GM23338 (cell line): ENCODE measurements at regions not wholly inside any gene's neighbourhood (a gene's known extent, or its start where the extent isn't known, plus 50 kb on each side); places are given as distances from the start of the nearest gene placed in this dataset.

Experiments
- ATAC-seq: fragments of 200-7000 bp; cut with Tn5 transposase; 3 replicates; pipeline ENCODE4 v1.9.1; 2020
- DNase-seq: peaks from one replicate; pipeline ENCODE4 v3.0.0-alpha.2; 2015; ENCODE audit warnings: low spot score
- H2AFZ ChIP-seq: fragments of 200-600 bp; sonication (generic); 2 replicates; pipeline ENCODE4 v1.8.0; 2016; ENCODE audit warnings: antibody characterized with exemption, mild to moderate bottlenecking, moderate library complexity
- H3F3A ChIP-seq: fragments of 200-600 bp; sonication (generic); replicated peaks from 2 replicates; pipeline ENCODE4 v1.8.0; 2017; ENCODE audit warnings: antibody characterized with exemption, mixed run types, low read depth
- H3K27ac ChIP-seq: fragments of 200-600 bp; sonication (generic); 2 replicates; pipeline ENCODE4 v1.6.1; 2016; ENCODE audit warnings: low read depth
- H3K27me3 ChIP-seq: fragments of 200-600 bp; sonication (generic); 2 replicates; pipeline ENCODE4 v1.8.0; 2016; ENCODE audit warnings: mild to moderate bottlenecking, mixed run types, moderate library complexity; ENCODE audit not compliant: insufficient read depth
- H3K36me3 ChIP-seq: fragments of 200-600 bp; sonication (generic); 2 replicates; pipeline ENCODE4 v1.8.0; 2016; ENCODE audit warnings: mild to moderate bottlenecking; ENCODE audit not compliant: insufficient read depth
- H3K4me1 ChIP-seq: fragments of 200-600 bp; sonication (generic); 2 replicates; pipeline ENCODE4 v1.8.0; 2016; ENCODE audit warnings: mild to moderate bottlenecking, moderate library complexity; ENCODE audit not compliant: insufficient read depth
- H3K4me2 ChIP-seq: fragments of 200-600 bp; sonication (generic); 2 replicates; pipeline ENCODE4 v1.7.1; 2017; ENCODE audit warnings: mixed run types
- H3K4me3 ChIP-seq: fragments of 200-600 bp; sonication (generic); 2 replicates; pipeline ENCODE4 v1.6.1; 2016; ENCODE audit warnings: mixed run types
- H3K79me2 ChIP-seq: fragments of 200-600 bp; sonication (generic); replicated peaks from 2 replicates; pipeline ENCODE4 v1.8.0; 2017; ENCODE audit warnings: mild to moderate bottlenecking; ENCODE audit not compliant: insufficient read depth
- H3K9me2 ChIP-seq: fragments of 200-600 bp; sonication (generic); 2 replicates; pipeline ENCODE4 v1.8.0; 2017; ENCODE audit not compliant: insufficient read depth
- H4K20me1 ChIP-seq: fragments of 200-600 bp; sonication (generic); replicated peaks from 2 replicates; pipeline ENCODE4 v1.8.0; 2017; ENCODE audit warnings: mild to moderate bottlenecking; ENCODE audit not compliant: insufficient read depth
- H3K27ac Mint-ChIP-seq: 2 replicates; pipeline ENCODE4 v1.8.0; 2020; ENCODE audit warnings: inconsistent platforms, mild to moderate bottlenecking, moderate library complexity, mixed read lengths
- H3K27me3 Mint-ChIP-seq: 3 replicates; pipeline ENCODE4 v1.8.0; 2022; ENCODE audit warnings: low read depth, mild to moderate bottlenecking, moderate library complexity, mixed read lengths, inconsistent platforms; ENCODE audit not compliant: insufficient read depth, poor library complexity
- H3K36me3 Mint-ChIP-seq: 3 replicates; pipeline ENCODE4 v1.8.0; 2021; ENCODE audit warnings: low read depth, mild to moderate bottlenecking, inconsistent platforms, moderate library complexity, mixed read lengths
- H3K4me1 Mint-ChIP-seq: 3 replicates; pipeline ENCODE4 v1.8.0; 2020; ENCODE audit warnings: mild to moderate bottlenecking, inconsistent platforms, mixed read lengths
- H3K4me3 Mint-ChIP-seq: 3 replicates; pipeline ENCODE4 v1.8.0; 2021; ENCODE audit warnings: moderate library complexity, mild to moderate bottlenecking, inconsistent platforms, mixed read lengths
- H3K9me3 Mint-ChIP-seq: 3 replicates; pipeline ENCODE4 v1.8.0; 2020; ENCODE audit warnings: moderate library complexity, mild to moderate bottlenecking, inconsistent platforms, mixed read lengths
- CREB1 ChIP-seq: fragments of 250-450 bp; sonication (Bioruptor Pico); IDR thresholded peaks from 2 replicates; pipeline ENCODE4 v1.5.0; 2020; ENCODE audit warnings: low read depth, mild to moderate bottlenecking, moderate library complexity
- CTCF ChIP-seq, 2 experiments: fragments of 200-600 bp in 1 of 2; sonication (generic) in 1 of 2; conservative IDR thresholded peaks; 2 replicates each; pipeline versions ENCODE4 v1.5.1 to v1.6.1; 2016 to 2017; ENCODE audit warnings: antibody characterized with exemption in 2 of 2, low read depth in 2 of 2, mild to moderate bottlenecking in 2 of 2, moderate library complexity in 1 of 2
- ETS1 ChIP-seq: IDR thresholded peaks from 2 replicates; pipeline ENCODE4 v1.6.1; 2016; ENCODE audit warnings: antibody characterized with exemption
- EZH2phosphoT487 ChIP-seq: fragments of 200-600 bp; sonication (generic); IDR thresholded peaks from one replicate; pipeline ENCODE4 v1.8.1; 2018; ENCODE audit warnings: antibody characterized with exemption; ENCODE audit not compliant: unreplicated experiment
- JUNB ChIP-seq: IDR thresholded peaks from one replicate; pipeline ENCODE4 v1.6.1; 2016; ENCODE audit warnings: antibody characterized with exemption; ENCODE audit not compliant: unreplicated experiment
- NANOG ChIP-seq: IDR thresholded peaks from 2 replicates; pipeline ENCODE4 v1.6.1; 2016; ENCODE audit warnings: antibody characterized with exemption, borderline replicate concordance
- POLR2AphosphoS5 ChIP-seq: IDR thresholded peaks from 2 replicates; pipeline ENCODE4 v1.6.1; 2016; ENCODE audit warnings: antibody characterized with exemption, low read depth
- ZNF462 ChIP-seq: fragments of 250-450 bp; sonication (Bioruptor Pico); IDR thresholded peaks from 2 replicates; pipeline ENCODE4 v1.5.0; 2020; ENCODE audit warnings: mild to moderate bottlenecking, moderate library complexity

GRCh38 chr14:25630447-25630846 lies 580.5 kb upstream of the STXBP6 start (continued):
- TF ChIP-seq CTCF (conservative IDR thresholded peaks at IDR 0.05; ENCODE audit: low read depth in 2 of 2) (no peak), JUNB (no peak), ZNF462 (CRISPR knock-in tag) (no peak), NANOG (no peak), EZH2phosphoT487 (no peak), ETS1 (no peak), POLR2AphosphoS5 (no peak)

GRCh38 chr14:25628978-25629377 lies 579.0 kb upstream of the STXBP6 start:
- Mint-ChIP-seq H3K4me1 (0 out of 3 replicates have a peak, but pooled peaks cover 3% of the 10 kb centered on the region), H3K27me3 (peaks cover 3% of the 10 kb centered on the region), H3K27ac (no peak overlapping the region), H3K36me3 (no peaks in the 10 kb centered on the region), H3K9me3 (no peaks in the 10 kb centered on the region), H3K4me3 (no peak overlapping the region)
- Histone ChIP-seq H2AFZ (no peak overlapping the region; the same call in 1 of the 2 replicates), H3K9me2 (no peaks in the 10 kb centered on the region), H3K4me3 (no peak overlapping the region), H3K4me1 (no peaks in the 10 kb centered on the region), H3K27ac (no peak overlapping the region), H3K36me3 (no peaks in the 10 kb centered on the region), H3F3A (no peaks in the 10 kb centered on the region), H3K4me2 (no peak overlapping the region), H3K27me3 (no peaks in the 10 kb centered on the region), H3K79me2 (no peaks in the 10 kb centered on the region), H4K20me1 (no peaks in the 10 kb centered on the region)
- ATAC-seq (no peak), DNase-seq (no peak)
- no peak for TF ChIP-seq CREB1 (CRISPR knock-in tag)
